Body of pancreas (tissue), 4 donors: ENCODE measurements at regions not wholly inside any gene's neighbourhood (a gene's known extent, or its start where the extent isn't known, plus 50 kb on each side); places are given as distances from the start of the nearest gene placed in this dataset.
A peak's percentile ranks its signal among the peaks of the same experiment; 100 is the strongest.

Source experiments
- ATAC-seq: fragments of 150-250 bp; one replicate; pipeline ENCODE4 v1.9.1; 2016
- DNase-seq, 4 donors: peaks; one replicate each; pipeline ENCODE4 v3.0.0-alpha.2; 2019
- H3K27ac ChIP-seq, 4 donors: fragments of 200-600 bp; sonication (generic); 1 replicate in 3 of 4; 2 replicates in 1 of 4; pipeline versions ENCODE4 v1.5.1 to v1.6.1; 2016 to 2019; ENCODE audit warnings: mild to moderate bottlenecking in 1 of 4, mixed read lengths in 1 of 4, moderate library complexity in 1 of 4
- H3K27me3 ChIP-seq, 2 donors: fragments of 200-600 bp; sonication (generic); one replicate each; pipeline ENCODE4 v1.6.0; 2016; ENCODE audit warnings: mild to moderate bottlenecking in 1 of 2
- H3K36me3 ChIP-seq, 2 donors: fragments of 200-600 bp; sonication (generic); replicated peaks in 1 of 2; 2 replicates each; pipeline ENCODE4 v1.5.1; 2016; ENCODE audit warnings: low read depth in 2 of 2; ENCODE audit not compliant: insufficient read depth in 1 of 2
- H3K4me1 ChIP-seq: fragments of 200-600 bp; sonication (generic); one replicate; pipeline ENCODE4 v1.6.0; 2016
- H3K4me3 ChIP-seq, 2 donors: fragments of 200-600 bp; sonication (generic); 1 replicate in 1 of 2; 2 replicates in 1 of 2; pipeline ENCODE4 v1.5.1; 2016 to 2019
- H3K9me3 ChIP-seq, 3 donors: fragments of 200-600 bp; sonication (generic); 1 replicate in 2 of 3; 2 replicates in 1 of 3; pipeline ENCODE4 v1.5.1; 2016
- CTCF ChIP-seq, 7 experiments: fragments of 450-650 bp in 4 of 7; fragments of 200-600 bp in 3 of 7; sonication (generic) in 3 of 7; IDR thresholded peaks; one replicate each; pipeline ENCODE4 v1.5.1; 2016 to 2019; ENCODE audit warnings: antibody characterized with exemption in 7 of 7
- POLR2A ChIP-seq, 3 donors: fragments of 450-650 bp; IDR thresholded peaks; one replicate each; pipeline ENCODE4 v1.6.1; 2016; ENCODE audit warnings: antibody characterized with exemption in 3 of 3, mild to moderate bottlenecking in 2 of 3
- WGBS, 2 donors: methylation state at CpG; one replicate each; pipeline ENCODE4 v1.1.5; 2017; 5-methylcytosine and 5-hydroxymethylcytosine counted together
- intact Hi-C: fragments of 100-400 bp; cut with DNase I; formaldehyde crosslinking; loops from one replicate; pipeline ENCODE4 v1.15.1; 2023

- TF ChIP-seq CTCF (IDR thresholded peaks at IDR 0.05): no peak
- no peak for TF ChIP-seq POLR2A (IDR thresholded peaks at IDR 0.05)
- DNase-seq: no peak
Measured at GRCh38 chr20:10779911-10780310, 106.1 kb upstream of the JAG1 start.

GRCh38 chr20:10780901-10781300 is 107.1 kb upstream of the JAG1 start:
- no peak overlapping the region for H3K4me3 ChIP-seq
- no peak overlapping the region for H3K27ac ChIP-seq
- DNase-seq (no peak), ATAC-seq (no peak)
- peaks cover 25% of the 10 kb centered on the region for H3K4me1 ChIP-seq
- no peaks in the 10 kb centered on the region for H3K9me3 ChIP-seq
- WGBS, 2 donors: 81 to 89% methylated on average over 9 of the region's 9 CpGs
- no peaks in the 10 kb centered on the region for H3K27me3 ChIP-seq
- TF ChIP-seq POLR2A (IDR thresholded peaks at IDR 0.05) (no peak), CTCF (IDR thresholded peaks at IDR 0.05) (no peak)
- intact Hi-C loops: no loop called here
- H3K36me3 ChIP-seq: no peaks in the 10 kb centered on the region

More at GRCh38 chr20:10779911-10780310, 106.1 kb upstream of the JAG1 start:
- Histone ChIP-seq H3K27me3 (no peaks in the 10 kb centered on the region), H3K36me3 (no peaks in the 10 kb centered on the region), H3K27ac (no peak overlapping the region), H3K4me3 (no peak overlapping the region), H3K9me3 (no peaks in the 10 kb centered on the region), H3K4me1 (peaks cover 20% of the 10 kb centered on the region)
- intact Hi-C loops: no loop called here
- ATAC-seq: no peak
- WGBS, 2 donors: 62 to 67% methylated on average over 1 of the region's 1 CpG

GRCh38 chr20:10781526-10781925 is 107.7 kb upstream of the JAG1 start:
- no peak overlapping the region for H3K27ac ChIP-seq
- no peak for TF ChIP-seq CTCF (IDR thresholded peaks at IDR 0.05)
- TF ChIP-seq POLR2A (IDR thresholded peaks at IDR 0.05): no peak
- no peaks in the 10 kb centered on the region for H3K9me3 ChIP-seq
- DNase-seq: no peak
- no peak for ATAC-seq
- H3K4me3 ChIP-seq: no peak overlapping the region
- no peaks in the 10 kb centered on the region for H3K36me3 ChIP-seq
- H3K27me3 ChIP-seq: no peaks in the 10 kb centered on the region
- intact Hi-C loops: no loop called here
- peaks cover 28% of the 10 kb centered on the region for H3K4me1 ChIP-seq
- WGBS, 2 donors: 77 to 94% methylated on average over 3 of the region's 3 CpGs

GRCh38 chr20:10783707-10784553 is 110.1 kb upstream of the JAG1 start:
- H3K36me3 ChIP-seq: no peaks in the 10 kb centered on the region
- H3K27me3 ChIP-seq: no peaks in the 10 kb centered on the region
- H3K27ac ChIP-seq: peak overlapping the region; percentile 7 to 60 (median 38)
- ATAC-seq (peak; percentile 68), DNase-seq (peak in 1 of 4 donors; percentile 38)
- H3K9me3 ChIP-seq: no peaks in the 10 kb centered on the region
- intact Hi-C loops: no loop called here
- 7 to 20% methylated on average over 3 to 4 of the region's 4 CpGs for WGBS, 2 donors
- no peak for TF ChIP-seq CTCF (IDR thresholded peaks at IDR 0.05)
- no peak for TF ChIP-seq POLR2A (IDR thresholded peaks at IDR 0.05)
- peaks cover 28% of the 10 kb centered on the region for H3K4me1 ChIP-seq
- no peak overlapping the region for H3K4me3 ChIP-seq
